CD4-positive, alpha-beta T cell treated with Interleukin-6 at 100 ng/mL for 8 hours (primary cell): ENCODE measurements at regions not wholly inside any gene's neighbourhood (a gene's known extent, or its start where the extent isn't known, plus 50 kb on each side); places are given as distances from the start of the nearest gene placed in this dataset.

Experiments used
- DNase-seq: peaks from one replicate; pipeline ENCODE4 v3.0.0-alpha.2; 2020; ENCODE audit warnings: mixed read lengths, low spot score

DNA sequence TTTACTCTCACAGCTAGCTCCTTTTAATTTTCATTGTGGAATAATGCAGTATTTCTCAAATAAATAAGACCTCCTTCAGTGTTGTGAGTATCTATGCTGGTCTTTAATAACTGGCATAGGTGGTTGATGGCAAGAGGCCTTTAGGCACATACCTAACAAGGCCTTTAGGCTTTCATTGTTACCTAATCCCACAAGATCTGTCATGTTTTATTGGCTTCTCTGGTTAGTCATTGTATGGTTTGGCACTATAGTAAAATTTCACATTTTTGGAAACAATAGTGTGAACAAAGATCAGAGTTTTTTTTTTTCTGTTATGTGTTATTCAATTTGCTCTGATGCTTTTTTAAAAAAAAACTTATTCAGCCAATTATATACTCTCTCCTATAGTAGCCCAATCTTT lies 89.8 kb upstream of the NEUROD1 start:
- DNase-seq: no peak

DNA sequence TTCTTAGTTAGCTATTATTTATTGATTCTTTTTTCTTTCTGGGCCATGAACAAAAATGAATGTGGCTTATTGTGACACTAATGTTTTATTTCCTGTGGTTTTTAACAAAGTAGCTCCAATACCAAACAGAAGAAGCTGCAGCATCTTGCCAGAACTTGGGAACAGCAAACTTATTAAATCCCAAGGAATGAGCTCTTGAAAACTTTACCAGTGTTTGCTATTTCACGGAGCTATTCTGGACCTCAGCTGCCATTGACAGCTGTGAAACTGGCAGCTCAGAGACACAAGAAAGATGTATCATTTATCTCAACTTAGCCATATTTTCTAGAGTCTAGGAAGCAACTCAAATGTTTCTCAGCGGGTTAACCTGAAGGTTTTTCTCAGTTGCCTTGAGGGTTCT lies 91.0 kb upstream of the NEUROD1 start:
- DNase-seq: no peak

GRCh38 chr2:181772334-181772733 lies 92.0 kb upstream of the NEUROD1 start:
- DNase-seq: no peak

DNA sequence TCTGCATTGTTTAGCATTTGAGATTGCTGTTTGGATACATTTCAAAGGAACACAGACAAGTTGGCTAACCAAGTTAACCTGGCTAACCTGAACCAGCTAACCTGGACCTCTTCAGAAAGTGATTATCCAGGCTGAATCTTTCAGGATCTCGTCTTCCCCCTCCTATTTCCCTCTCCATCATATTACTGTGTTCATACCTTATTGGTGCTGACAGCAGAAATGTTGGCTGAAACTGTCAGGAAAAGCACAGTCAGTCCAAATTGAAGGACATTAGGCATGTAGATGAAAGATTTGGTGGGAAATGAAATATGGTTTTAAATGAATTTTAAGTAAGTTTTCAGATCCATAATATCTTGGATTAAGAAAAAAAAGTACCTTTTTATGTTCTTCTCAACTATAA lies 92.5 kb upstream of the NEUROD1 start:
- no peak for DNase-seq

GRCh38 chr2:181774685-181775084 lies 94.4 kb upstream of the NEUROD1 start:
- no peak for DNase-seq

- no peak for DNase-seq
Measured at GRCh38 chr2:181776336-181776735, 96.0 kb upstream of the NEUROD1 start.

GRCh38 chr2:181777734-181778133 lies 97.4 kb upstream of the NEUROD1 start:
- no peak for DNase-seq

DNA sequence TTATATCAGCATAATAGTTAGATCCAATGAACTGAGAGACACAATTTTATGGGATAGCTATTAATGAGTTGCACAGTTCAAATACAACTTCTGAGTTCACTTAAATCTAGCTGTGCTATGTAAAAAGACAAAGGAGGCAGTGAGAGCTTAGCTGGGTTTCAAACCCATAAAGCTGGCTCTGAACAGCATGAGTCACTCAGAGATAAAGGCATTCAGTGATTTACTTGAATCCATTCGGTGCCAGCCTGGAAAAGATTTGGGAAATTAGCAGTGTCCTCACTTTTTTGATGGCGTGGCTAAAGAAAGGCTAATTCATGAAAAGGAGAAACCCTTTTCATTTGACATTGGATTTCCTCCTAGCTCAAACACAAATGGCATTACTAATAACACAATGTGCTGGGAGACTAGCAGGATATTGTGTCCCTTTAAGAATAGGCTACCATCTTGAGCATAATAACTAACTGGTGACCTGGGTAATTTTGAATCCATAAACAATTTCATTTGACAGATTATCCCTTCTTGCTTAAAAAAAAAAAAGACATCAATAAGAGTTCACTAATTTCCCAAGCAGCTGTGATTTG lies 98.4 kb upstream of the NEUROD1 start:
- DNase-seq: no peak

GRCh38 chr2:181779288-181780021 lies 99.1 kb upstream of the NEUROD1 start:
- DNase-seq: no peak

- DNase-seq: no peak
Measured at GRCh38 chr2:181780047-181780651, 99.8 kb upstream of the NEUROD1 start.

- DNase-seq: no peak
Measured at GRCh38 chr2:181780657-181781056, 100.3 kb upstream of the NEUROD1 start.

DNA sequence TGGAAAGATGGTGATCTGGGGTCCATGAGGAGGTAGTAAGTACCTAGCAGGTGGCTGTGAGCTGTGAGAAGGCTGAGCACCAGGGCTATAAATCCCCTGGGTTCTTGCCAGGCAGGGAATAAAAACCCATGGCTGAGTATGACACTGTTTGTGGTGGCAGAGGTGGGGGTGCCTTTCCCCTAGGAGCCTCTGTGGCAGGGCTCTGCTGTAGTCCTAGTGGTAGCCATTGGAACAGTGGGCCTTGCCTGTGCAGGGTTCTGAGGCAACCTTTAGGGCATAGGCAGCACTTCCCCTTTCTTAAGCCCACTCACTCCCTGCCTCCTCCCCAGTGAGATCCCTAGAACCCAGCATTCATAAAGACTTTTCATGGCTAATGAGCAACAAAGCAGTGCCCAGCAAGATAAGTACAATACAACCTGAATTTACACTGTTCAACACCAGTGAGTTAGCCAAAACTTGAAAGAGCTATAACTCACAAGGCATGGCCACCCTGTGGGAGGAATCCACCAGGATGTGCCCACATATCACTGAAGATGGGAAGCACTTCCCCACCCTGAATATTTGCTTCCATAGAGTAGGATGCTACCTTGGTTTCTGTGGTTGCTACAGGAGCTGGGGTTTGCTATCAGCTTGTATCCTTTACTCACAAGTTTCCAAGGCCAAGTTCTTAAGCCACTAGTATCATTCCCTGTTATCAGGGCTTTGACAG lies 100.9 kb upstream of the NEUROD1 start:
- no peak for DNase-seq

DNA sequence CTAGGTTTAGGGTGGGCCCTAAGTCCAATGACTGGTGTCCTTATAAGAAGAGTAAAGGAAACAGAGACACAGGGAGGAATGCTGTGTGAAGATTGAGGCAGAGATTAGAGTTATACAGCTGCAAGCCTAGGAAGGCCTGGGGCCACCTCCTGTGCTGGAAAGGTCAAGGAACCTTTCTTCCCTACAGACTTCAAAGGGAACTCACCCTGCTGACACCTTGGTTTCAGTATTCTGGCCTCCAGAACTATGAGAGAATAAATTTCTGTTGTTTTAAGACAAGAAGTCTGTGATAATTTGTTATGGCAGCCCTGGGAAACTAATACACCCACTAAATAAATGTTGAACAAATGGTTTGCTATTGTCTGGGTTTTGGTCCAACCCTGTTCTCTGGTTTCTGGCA lies 102.3 kb upstream of the NEUROD1 start:
- DNase-seq: no peak

DNA sequence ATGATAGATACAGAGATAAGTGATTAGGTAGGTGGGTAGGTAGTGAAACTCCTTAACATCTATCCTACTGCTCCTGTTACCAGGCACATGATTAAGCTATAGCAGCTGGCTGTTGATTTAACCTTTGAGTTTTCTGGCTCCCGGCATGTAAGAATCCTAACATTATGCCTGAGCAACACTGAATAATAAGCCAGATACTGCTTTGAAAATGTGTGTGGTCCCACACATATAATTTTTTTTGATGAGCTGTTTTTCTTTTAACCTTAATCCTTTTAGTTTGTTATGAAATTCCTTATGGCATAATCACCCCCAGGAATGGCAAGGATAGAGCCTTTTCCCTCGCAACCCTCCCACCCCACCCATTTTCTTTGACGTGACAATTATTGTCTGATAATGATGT lies 104.2 kb upstream of the NEUROD1 start:
- no peak for DNase-seq

- no peak for DNase-seq
Measured at GRCh38 chr2:181785691-181786344, 105.5 kb upstream of the NEUROD1 start.

DNA sequence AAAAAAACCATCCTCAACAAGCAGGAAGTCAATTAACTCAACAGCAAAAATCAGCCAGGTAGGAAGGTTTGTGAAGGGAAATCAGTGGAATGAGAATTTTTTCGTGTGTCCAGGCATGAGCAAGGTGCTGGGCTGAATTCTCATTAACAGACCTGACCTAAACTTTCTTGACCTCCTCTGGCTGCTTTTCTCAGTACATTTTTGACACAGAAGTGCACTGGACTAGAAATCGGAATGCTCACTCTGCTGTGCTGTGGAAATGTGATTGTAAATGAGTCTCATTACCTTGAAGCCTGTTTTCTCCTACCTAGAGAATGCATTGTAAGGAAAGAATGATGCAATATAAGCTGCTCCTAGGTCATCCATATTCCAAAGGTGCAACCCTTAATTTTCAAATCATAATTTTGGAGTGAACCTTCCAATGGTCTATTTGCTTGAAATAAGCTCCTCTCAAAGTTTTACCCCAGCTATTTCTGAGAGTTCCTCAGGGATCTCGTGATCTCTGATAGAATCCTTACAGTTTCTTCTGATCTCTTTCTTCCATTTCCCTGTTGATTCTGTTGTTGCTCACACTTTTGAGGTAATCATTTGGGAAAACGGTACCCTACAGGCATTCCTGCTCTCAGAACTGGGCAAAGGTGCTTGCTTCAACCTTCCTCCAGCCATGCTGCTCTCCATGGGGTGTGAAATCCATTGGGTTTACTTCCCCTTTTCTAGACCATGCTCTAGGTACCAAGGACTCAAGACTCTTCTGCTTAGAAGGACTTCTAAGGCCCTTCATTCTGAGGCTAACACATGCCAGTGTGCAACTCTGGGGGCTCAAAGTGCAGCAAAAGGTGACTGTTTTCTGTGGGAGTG lies 104.9 kb upstream of the ITPRID2 start:
- no peak for DNase-seq

DNA sequence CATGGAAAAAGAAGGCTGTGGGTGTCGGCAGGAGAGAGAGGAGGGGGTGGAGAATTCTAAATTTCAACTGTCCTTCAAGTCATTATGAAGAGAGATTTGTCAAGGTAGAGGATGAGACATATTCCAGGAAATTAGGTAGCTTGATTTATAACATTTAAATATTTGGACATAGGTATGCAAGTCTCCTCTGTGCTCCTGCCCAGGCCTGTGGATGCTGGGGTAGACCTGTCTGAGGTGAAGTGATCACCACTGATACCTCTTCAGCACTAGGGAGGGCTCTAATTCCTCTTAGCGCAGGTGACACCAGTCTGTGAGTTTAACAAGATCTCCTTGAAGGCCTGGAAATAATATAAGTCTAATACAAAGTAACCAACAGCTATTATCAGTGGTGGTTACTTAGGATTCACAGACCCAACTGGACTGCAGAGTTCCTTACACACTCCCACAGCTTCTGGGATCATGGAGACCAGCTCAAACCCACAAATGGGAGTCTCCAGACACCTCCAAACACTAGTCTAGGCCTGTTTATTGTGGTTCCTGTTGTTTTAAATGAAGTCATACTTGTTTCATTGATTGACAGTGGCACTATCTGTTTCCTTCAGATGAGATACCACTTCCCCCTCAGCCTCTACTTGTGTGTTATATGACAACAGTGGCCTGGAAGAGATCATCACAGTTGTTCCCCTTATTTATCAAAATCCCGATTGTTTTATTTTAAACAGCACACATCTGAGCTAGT lies 104.1 kb upstream of the ITPRID2 start:
- DNase-seq: no peak

GRCh38 chr2:181788897-181789555 lies 102.5 kb upstream of the ITPRID2 start:
- DNase-seq: no peak

DNA sequence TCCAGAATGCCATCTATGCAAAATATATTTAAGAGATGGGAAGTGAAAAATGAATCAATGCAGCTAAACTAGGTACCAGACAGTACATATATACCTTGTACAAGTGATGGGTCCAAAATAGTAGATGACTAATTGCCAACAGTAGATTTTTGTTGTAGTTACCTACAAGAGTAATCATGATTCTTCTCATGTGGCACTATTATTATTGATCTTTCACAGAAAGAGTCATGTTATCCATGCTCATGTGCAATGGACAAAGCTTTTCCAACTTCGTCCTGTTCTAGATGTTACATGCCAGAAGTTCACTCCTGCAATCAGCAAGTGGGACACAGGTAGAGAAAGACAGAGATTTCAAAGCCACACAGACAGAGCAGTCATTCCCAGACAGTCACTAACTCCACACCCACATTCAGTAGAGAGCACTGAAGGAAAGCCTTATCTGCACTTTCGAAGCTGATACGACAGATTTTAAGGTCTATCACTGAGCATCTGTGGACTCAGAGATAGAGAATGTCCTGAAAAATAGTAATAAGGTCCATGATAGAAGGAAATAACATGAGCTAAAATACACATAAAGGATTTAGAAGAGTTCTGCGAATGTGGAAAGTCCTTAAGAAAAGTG lies 101.6 kb upstream of the ITPRID2 start:
- DNase-seq: no peak
